HEK293T (cell line): ENCODE measurements at regions not wholly inside any gene's neighbourhood (a gene's known extent, or its start where the extent isn't known, plus 50 kb on each side); places are given as distances from the start of the nearest gene placed in this dataset.

Experiments used
- BHLHE40 ChIP-seq: fragments of 450-650 bp; IDR thresholded peaks from 2 replicates; pipeline ENCODE4 v1.6.1; 2016; ENCODE audit warnings: mild to moderate bottlenecking, moderate library complexity, borderline replicate concordance
- FOXK2 ChIP-seq: fragments of 450-650 bp; IDR thresholded peaks from 2 replicates; pipeline ENCODE4 v1.6.1; 2016; ENCODE audit warnings: mild to moderate bottlenecking
- HDGF ChIP-seq: fragments of 450-650 bp; IDR thresholded peaks from 2 replicates; pipeline ENCODE4 v1.6.1; 2017; ENCODE audit warnings: antibody characterized with exemption, borderline replicate concordance
- L3MBTL2 ChIP-seq: fragments of 450-650 bp; conservative IDR thresholded peaks from 2 replicates; pipeline ENCODE4 v1.6.1; 2016; ENCODE audit warnings: mild to moderate bottlenecking
- LEF1 ChIP-seq: fragments of 450-650 bp; IDR thresholded peaks from 2 replicates; pipeline ENCODE4 v1.6.1; 2017; ENCODE audit warnings: mild to moderate bottlenecking, borderline replicate concordance
- SP1 ChIP-seq: fragments of 450-650 bp; IDR thresholded peaks from 2 replicates; pipeline ENCODE4 v1.6.1; 2017
- TARDBP ChIP-seq: fragments of 450-650 bp; IDR thresholded peaks from 2 replicates; pipeline ENCODE4 v1.6.1; 2016
- ZNF384 ChIP-seq: fragments of 450-650 bp; IDR thresholded peaks from 2 replicates; pipeline ENCODE4 v1.6.1; 2016

DNA sequence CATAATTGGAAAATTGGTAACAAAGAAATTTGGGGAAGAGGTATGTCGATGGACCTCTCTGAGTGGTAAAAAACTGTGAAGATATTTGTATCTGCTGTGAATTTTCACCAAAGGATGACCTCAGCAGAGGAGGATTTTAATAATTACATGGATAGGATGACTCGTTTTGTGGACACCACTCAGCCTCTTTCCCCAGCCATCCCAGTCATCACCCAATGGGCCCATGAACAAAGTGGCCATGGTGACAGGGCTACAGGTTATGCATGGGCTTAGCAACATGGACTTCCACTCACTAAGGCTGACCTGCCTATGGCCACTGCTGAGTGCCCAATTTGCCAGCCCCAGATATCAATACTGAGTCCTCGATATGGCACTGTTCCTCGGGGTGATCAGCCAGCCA is 577.5 kb upstream of the FBXO33 start:
- TF ChIP-seq SP1 (no peak), FOXK2 (no peak), ZNF384 (no peak), LEF1 (no peak), BHLHE40 (no peak), TARDBP (no peak), HDGF (no peak), L3MBTL2 (no peak)
